UCSD-AML1 (cell line): ENCODE measurements at regions not wholly inside any gene's neighbourhood (a gene's known extent, or its start where the extent isn't known, plus 50 kb on each side); places are given as distances from the start of the nearest gene placed in this dataset.

Source experiments
- DNase-seq: peaks from one replicate; lab custom pipeline; 2025; ENCODE audit not compliant: unreplicated experiment; lab: John Stamatoyannopoulos, UW

DNA sequence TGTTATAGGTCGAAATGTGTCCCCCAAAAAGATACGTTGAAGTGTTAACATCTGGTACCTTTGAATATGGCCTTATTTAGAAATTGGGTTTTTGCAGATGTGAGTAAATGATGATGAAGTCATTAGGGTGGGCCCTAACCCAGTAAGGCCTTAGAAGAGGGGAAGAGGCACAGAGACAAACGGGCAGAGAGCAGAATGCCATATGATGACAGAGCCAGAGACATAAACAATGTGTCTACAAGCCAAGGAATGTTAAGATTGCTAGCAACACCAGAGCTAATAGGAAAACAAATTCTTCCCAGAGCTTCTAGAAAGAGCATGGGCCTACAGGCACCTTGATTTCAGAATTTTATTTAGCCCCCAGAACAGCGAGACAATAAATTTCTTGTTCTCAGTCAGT, 693.1 kb upstream of the NECTIN3 start:
- DNase-seq = no peak

DNA sequence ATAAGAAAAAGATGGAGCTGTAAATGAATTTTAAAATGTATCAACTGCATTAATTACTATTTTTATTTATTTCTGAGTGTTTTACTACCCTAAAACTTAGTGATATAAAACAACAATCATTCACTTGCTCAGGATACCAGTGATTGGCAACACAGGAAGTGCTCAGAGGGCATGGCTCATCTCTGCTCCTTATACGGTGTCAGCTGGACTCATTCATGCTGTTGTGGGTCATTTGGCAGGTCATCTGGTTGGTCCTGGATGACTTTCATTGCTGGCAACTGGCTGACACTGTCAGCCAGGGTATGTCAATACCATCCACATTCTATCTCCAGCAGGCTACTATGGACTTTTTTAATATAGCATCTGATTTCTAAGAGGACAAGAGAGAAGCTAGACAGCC, 689.6 kb upstream of the NECTIN3 start:
- DNase-seq = no peak

DNA sequence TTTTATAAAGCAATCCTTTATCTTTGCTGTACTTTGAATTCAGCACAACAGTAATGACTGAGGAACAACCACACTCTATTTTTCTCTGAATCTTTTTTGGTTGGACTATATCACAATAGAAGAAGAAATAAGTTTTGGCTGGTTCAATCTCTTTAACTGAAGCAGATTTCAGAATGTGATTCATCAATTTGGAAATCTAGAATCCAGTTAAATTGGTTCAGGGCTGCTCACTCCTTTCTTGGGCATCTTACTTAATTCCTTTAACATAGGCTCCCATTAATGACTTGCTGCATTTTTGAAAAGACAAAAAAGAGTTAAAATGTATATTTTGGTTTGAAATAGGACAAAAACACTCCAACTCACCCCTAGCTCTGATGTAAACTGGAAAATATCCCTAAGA, 688.3 kb upstream of the NECTIN3 start:
- no peak for DNase-seq

DNA sequence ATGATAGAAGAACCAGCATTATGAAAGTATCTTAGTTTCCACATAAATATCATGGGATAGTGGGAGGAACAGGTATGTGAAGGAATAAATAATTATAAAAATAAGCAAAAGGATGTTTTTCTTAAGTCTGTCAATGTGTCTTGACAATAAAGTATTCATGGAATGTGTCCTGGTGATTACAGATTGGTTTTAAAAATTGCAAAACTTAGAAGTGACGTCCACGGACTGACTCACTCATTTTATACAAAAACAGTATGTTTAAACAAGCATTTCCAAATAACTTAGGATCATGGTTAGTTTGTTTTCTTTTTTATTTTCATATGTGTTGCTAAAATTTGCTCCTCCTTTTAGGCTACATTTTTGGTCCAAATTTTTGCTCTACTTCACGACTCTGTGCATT, 687.0 kb upstream of the NECTIN3 start:
- no peak for DNase-seq

DNA sequence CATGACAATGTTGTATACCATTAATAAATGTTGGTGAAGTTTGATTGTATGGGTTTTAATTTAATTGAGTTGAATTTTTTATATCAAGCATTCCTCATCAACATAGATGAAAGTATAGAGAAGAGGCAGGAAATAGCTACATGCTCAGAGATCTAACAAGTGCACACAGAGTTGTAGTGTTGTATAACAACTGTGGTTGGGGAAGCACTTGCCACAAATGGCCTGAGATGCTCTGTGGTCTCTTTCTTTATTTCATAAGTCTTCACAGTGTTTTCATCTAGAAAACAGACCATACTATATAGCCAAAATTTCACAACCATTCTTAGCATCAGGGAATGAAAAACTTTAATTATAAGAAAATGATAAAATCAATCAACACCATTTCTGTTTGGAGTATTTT, 682.6 kb upstream of the NECTIN3 start:
- no peak for DNase-seq

DNA sequence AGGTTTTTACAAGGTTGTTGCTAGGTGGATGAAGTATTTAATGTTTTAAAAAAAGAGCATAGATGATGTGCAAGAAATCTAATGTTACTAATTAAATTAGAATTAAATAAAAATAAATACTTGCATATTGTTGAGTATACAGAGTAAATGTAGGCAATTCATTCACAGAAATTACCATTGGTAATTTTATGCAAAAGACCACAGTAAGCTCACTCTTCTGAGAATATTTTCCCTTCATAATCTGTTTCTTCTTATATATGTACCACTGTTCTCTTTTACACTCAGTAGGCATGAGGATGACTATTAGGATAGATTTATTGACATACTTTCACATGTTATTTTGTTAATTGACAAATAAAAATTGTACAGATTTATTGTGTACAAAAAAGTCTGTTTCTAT, 681.2 kb upstream of the NECTIN3 start:
- DNase-seq = no peak

DNA sequence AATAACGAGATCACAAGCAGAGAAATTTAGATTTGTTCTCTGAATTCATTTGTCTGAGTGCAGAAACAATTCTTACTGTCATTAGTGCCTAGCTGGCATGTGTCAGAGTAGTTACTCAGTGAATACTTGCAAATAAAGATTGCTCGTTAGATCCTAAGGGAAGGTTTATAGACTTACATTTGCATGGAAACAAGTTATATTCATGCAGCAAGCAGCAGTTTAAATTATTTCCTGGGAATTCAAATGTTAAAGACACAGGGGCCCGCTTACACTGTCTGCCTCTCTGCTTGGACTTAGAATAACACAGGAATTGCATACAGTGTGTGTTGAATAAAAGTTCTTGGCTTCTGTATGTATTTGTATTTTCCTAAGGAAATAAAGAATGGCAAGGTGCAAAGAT, 680.6 kb upstream of the NECTIN3 start:
- no peak for DNase-seq

DNA sequence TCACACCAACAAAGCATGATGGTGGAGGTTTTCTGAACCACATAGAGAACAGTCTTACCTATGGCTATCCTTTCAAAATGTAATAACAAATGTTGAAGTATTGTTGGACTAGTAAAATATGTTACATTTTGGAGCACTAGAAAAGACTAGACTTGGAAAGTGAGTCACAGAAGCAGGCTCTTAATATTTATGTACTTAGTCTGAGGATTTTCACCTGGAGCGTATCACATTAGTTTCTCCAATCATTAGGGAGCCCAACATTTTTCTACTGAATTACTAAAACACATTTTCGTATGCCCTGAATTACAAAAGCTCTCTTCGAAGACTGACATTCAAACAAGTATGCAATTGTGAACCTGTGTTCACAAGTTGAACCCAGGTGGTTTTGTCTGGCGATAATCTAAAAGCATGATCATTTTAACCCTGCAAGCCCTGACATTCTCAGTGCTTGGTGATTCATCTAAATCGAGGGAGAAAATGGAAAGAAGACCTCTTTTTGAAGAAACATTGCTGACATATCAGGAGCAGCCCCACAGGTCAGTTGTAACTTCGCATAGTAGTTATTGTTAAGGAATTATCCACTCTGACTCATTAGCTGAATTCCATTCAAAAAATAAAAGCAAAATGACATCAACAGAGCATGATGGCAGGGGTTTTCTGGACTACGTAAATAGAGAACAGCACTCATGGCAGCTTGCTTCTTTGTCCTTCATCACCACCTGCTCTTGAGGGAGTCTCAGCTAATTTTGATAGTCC, 679.8 kb upstream of the NECTIN3 start:
- no peak for DNase-seq

DNA sequence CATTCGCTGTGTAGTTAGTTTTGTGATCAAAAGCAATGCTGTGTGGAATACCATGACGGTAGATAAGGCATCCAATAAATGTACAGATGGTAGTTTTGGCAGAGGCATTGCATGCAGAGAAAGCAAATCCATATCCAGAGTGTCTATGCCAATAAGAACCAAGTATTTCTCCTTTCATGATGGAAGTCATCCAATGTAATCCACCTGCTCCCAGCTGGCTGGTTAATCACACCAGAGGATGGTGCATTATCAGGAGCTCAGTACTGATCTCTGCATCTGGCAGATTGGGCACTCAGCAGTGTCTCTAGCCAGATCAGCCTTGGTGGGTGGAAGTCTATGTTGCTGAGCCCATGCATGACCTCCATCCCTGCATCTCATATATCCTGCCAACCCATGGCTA, 677.7 kb upstream of the NECTIN3 start:
- DNase-seq = no peak

DNA sequence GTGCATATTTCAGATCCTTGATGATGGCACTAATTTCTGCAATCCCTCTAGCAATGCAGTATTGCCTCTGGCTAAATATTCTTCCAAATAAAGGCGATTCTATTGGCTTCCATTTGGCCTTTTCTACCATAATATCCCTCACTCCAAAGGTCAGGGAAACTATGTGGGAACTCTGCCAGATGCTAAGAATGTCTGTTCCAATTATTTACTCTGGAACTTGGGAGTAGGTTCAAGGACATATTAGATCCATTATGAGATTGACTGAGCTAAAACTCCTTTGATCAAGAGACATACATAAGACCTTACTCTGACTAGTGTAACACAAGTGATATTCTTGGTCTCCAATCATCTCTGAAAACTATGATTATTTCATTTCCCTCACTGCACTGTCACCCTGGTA, 674.5 kb upstream of the NECTIN3 start:
- DNase-seq = no peak

DNA sequence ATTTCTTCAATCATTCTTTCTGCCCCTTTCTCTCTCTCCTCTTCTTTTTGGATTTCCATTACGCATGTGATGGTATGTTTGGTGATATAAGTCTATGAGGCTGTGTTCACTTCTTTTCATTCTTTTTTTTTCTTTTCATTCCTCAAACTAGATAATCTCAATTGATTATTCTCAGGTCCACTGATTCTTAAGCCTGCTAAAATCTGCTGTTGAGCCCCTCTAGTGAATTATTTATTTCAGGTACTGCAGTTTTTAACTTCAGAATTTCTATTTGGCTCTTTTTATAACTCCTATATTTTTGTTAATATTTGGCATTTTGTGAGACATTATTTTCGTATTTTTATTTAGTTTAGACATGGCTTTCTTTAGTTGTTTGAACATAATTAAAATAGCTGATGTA, 671.3 kb upstream of the NECTIN3 start:
- no peak for DNase-seq

DNA sequence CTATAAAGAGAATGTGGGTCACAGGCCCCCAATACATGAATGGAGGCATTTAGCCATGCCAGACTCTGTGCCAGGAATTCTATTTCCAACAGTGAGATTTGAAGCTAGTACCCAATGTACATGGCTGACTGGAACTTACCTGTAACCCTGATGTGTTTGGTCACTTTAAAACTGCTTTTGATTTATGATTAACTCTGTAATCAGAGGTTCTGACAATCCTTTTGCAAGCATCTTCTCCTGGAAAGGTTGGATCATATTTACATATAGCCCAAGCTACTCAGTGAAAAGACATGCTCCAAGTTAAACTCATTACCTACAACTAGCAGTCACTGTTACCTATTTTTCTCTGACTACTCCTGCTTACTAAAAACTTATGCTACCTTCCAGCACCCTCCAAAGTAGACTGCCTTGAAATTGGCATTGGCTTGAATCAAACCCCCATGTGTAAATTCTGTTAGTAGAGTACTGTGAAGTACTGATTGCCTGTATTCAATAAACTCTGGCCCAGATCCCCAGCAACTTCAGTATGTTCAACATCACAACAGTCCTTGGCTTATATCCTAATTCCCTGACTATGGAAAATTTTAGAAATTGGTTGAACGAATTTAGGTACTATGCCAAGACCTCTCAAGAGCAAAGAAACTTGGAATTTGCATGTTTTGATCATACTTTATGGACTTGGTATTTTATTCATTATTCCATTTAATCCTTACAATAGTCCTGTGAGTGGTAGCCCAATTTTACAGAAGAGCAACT, 665.6 kb upstream of the NECTIN3 start:
- DNase-seq = no peak

DNA sequence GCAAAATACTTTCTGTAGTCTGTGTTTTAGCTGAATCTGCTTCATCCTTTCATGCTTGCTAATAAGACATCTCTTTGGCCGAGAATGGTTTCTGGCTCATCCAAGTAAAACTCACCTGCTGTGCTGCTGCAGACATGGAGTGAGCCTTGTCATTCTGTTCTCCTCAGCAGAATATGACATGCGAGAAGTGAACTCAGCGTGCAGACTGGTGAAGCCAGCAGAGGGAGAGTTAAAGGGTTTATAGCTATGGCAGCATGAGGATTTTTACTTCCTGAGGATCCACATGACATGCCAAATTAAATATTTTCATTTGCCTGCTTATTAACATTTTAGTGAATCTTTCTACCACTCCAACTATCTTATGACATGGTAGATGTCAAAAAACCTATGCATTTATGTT, 658.4 kb upstream of the NECTIN3 start:
- no peak for DNase-seq

DNA sequence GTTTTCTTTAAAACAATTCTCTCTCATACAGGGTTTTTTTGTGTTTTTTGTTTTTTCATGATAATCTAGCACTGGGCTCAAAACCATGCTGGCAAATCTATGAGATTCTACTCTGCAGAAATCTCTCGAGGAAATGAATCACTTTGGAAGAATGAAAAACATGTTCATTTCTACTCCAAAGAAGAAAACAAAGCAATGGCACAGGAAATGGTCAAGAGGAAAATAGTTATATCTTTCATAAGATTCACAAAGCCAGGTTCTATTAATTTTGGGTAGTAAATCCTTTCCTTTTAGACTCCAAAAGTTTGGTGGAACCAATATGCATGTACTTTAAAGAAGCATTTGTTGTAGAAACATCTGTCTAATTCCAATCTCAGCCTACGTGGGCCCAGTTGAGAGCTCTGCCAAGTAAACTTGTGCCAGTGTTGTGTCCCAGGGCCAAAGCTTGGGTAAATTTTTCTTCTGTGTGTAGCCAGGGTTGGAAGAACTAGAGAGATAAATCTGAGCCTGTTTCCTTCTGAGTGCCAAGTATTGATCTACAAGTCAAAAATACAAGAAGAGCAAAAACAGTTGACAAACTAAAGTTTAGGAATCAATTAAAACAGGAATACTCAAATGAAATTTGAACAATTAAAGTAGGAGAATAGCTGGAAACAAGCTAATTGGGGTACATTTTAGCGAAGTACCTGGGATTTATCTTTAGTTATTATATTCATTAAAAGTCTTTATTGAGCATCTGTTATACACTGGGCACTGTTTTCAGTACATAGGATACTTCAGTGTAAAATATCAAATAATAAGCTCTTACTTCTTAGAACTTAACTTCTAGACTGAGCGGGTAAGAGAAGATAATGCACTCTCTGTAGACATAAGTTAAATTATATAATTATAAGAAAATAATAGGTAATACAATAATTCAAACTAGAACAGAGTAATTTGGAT, 657.5 kb upstream of the NECTIN3 start:
- DNase-seq = no peak

DNA sequence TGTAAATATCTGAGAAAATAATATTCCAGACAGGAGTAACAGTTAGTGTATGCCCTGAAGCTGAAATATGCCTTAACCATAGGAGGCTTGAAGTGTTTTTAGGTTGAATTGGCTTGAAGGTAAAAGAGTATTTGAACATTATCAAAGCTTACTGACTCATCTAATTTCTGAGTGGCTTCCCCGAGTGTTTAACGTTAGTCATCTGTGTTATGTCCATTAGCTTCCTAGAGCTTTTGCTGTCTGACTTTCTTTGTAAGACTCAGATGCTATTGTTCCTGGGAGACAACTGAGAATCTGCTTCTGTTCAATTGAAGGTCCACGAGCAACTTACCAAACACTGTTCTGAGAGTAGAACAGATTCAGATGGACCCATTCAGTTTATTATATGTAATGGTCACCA, 656.8 kb upstream of the NECTIN3 start:
- DNase-seq = no peak

DNA sequence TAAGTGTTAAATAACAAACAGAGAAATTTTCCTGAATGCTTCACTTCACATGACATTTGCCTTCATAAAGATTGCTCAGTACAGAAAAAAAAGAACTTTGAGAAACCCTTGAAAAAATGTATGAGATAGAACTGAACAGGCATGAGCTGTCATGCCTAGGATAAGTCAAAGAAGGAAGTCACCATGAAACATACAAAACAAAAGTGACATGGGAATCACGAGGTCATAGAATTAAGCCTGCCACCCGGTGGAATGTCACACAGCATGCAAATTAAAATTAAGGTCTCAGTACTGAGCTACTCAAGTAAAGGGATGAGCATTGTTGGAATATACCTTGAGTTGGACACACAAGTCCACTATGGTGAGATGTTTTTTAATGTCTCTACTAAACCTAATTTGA, 652.5 kb upstream of the NECTIN3 start:
- DNase-seq = no peak

DNA sequence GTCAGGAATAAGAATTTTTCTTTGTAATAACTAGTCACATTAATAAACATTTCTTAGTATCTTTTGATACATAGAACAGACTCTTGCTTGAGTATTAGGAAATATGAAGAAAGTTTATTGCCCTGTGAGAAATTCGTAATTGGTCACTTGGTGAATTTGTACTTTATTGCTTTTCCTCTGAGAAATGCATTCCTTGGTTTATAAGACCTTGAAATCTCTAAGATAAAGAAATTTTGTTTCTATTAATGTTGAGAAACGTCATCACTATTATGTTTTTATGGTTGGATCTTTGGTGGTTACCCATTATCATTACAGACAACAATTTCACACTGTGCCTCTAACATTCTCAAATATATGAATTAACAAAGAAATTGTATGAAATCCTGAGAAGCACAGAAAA, 652.0 kb upstream of the NECTIN3 start:
- DNase-seq = no peak

DNA sequence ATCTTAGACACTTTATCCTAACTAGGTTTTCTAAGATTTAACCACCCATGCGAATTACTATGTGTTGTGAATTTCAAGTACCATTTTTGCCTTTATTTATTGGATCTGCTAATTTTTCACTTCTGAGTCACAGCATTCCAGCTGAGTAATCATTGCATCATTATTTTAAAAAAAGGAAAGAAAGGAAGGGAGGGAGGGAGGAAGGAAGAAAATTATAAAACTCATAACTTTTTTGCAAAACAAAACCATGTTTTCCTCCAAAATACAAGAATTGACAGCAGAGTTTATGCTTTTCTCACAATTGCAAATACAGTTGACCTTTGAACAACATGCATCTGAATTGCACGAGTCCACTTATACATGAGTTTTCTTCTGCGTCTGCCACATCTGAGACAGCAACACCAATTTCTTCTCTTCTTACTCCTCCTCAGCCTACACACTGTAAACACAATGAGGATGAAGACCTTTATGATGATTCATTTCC, 651.4 kb upstream of the NECTIN3 start:
- no peak for DNase-seq

DNA sequence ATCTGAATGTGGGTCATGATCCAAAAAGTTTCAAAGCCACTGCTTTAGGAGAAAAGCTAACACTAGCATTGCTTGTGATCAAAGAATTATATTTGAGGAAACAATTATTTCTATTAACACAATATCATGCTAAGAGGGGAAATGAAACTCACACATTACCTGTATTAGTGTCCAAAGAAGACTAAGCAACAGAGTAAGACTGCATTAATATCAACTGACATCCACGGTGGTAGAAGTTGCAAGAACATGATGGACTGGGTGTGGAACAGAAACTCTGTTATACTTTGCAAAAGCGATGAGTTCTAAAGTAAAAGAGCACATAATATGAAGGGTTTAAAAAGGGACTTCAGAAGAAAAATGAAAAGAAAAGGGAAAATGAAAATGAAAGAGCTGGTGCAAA, 648.3 kb upstream of the NECTIN3 start:
- no peak for DNase-seq

DNA sequence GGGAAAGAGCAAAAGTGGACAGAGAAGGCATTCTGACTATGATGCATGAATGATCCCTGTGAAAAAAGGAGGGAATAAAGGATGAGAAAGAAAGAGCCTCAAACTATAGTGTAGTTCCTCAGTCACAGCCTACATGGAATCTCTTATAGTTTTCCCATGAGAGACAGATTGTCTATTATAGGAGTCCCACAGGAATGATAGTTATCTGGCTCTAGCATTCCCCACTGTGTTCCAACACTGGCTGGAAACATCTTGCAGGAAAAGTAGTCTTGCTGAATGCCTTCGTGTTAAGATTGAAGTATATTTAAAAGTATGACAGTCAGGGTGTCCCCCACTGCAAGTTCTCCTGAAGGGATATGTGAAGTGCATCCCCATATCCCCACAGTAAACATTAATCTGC, 641.5 kb upstream of the NECTIN3 start:
- DNase-seq = no peak

DNA sequence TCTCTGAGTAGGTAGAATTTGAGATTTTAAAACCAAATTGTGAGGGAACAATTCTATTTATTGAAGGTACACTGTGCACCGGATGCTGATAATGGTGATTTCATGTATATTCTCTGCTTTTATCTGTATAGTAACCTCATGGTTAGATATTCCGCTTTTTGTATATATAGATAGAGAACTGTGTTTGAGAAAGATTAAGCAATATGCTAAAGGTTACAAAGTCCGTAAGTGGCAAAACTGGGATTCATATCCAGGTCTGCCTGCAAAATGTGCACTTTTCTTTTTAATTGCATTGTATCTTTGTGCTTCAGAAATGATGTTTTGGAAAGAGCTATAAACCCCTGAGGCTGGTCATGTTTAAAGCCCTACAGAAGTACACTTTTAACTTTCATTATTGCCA, 635.4 kb upstream of the NECTIN3 start:
- DNase-seq = no peak
